HG03108 (cell line): ENCODE measurements at regions not wholly inside any gene's neighbourhood (a gene's known extent, or its start where the extent isn't known, plus 50 kb on each side); places are given as distances from the start of the nearest gene placed in this dataset.

Source experiments
- ATAC-seq: cut with Tn5 transposase; IDR thresholded peaks from one replicate; pipeline ENCODE4 v1.9.1; 2021; ENCODE audit warnings: moderate library complexity; ENCODE audit not compliant: unreplicated experiment

DNA sequence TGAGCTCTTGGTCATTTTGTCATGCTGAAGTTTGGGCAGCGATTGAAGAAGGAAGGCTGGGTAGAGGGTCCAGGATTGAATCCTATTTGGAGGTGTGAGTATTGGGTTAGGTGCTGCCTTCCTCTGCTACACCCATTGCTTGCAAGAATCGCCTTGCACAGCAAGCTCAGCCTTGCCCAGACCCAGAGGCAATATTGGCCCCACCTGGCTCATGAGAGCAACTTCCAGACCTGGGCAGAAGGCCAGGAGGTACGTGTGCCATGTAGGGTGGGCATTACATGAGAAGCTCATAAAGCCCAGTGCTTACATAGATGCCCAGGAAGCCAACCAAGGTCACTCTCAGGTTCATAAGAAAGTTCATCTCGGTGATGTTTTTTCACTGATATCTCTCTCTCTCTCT lies 718.0 kb downstream of the EFNB2 start:
- no peak for ATAC-seq

DNA sequence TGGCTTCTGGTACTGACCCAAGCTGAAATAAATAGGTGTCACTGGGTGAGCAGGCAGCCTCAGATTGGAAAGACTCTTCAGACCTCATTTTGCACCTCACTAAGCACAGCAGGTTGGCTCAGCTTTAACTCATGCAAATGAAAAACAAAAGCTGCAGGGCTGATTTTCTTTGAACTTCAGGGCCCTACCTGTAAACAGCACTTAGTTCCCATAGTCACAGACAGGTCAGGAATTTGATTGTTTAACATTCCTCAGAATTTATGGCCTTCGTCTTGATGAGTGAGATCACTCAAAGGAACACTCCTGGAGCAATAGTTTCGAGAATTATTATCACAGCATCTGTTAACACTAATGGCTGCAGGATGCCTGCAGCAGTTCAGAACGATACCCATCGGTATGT lies 718.5 kb downstream of the EFNB2 start:
- ATAC-seq, result no peak

DNA sequence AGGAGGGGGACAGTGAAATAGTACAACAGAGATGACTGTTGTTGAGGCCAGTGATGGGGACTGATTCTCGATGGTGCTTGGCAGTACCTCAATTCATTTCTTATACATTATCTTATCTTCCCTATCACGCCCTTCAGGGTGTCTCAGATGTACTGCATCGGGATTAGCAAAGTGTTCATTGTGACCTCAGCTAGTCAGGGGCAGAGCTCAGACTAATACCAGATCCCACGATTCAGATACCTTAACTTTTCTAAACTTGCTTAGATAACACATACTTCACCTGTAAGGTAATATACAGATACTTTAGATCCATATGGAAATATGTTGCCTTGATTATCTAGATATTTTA lies 720.6 kb downstream of the EFNB2 start:
- ATAC-seq, result no peak

DNA sequence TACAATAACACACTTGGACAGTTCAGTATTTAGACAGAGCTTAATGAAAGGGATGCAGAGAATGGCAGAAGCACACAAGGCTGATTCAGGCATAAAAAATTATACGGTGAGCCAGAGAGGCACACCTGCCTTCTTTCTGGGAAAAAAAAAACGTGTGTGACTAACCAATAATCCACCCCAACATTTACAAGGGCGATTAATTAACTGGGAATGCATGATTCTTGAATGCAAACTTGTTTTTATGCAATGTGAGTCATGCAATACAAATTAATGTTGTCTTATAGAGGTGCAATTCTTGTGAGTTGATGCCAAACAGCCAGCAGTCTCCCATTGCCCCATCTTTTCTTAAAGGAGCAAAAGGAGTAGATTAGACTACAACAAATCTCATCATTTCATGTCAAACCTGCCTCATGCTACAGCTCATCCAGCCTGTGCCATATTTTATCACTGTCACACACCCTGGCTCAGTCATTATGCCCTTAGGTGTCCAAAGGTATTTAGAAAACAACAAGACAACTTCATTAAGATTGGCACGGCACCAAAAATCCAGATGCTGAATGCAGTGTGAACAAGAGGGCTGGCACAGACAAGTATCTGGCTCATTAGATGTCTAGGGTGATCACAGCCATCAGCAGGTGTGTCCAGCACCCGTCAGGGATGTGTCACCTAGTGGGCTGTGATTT lies 721.1 kb downstream of the EFNB2 start:
- ATAC-seq, result no peak

DNA sequence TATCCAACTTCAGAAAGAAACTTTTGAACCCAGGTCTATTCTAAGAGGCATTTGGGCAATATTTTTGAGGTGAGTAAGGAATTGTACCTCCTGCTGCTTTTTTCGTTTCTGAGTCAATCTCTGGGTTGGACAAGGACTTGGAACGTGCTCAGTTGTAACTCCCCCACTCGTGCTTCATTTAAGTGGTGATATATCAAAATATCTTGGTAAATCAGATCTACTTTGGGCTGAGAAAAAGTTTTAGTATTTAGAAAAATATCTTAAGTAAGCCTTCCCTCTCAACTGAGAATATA lies 728.9 kb downstream of the EFNB2 start:
- ATAC-seq, result no peak

DNA sequence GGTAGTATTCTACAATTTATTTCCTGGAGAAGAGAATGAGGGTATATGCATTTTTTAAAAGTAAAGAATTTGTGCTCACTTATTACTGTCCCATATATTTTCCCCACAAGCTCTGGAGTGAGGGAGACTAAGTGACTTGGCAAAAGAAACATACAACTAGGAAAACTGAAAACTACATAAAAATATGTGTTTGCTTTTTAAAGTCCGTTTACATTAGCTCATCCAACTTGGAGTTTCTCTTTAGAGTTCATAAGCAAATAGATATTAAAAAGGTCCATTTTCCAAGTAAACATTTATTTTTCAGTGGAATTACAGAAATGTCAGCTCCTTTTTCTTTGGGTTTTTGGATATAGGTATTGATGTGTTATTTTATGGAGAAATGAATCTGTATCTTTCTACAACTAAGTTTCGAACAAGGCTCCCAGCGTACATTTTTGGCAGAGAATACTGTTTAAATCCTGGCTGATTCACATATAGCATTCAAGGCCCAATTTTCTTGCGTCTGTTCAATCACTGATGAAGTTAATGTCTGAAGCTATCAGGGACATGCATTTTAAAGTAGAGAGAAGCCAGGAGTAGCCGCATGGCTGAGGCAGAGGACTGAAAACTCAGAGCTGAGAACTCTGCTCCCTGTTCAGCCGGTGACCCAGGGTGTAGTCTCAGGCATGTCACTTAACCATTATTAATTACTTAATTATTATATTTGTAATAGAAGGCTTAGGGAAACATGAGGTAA lies 729.4 kb downstream of the EFNB2 start:
- no peak for ATAC-seq

DNA sequence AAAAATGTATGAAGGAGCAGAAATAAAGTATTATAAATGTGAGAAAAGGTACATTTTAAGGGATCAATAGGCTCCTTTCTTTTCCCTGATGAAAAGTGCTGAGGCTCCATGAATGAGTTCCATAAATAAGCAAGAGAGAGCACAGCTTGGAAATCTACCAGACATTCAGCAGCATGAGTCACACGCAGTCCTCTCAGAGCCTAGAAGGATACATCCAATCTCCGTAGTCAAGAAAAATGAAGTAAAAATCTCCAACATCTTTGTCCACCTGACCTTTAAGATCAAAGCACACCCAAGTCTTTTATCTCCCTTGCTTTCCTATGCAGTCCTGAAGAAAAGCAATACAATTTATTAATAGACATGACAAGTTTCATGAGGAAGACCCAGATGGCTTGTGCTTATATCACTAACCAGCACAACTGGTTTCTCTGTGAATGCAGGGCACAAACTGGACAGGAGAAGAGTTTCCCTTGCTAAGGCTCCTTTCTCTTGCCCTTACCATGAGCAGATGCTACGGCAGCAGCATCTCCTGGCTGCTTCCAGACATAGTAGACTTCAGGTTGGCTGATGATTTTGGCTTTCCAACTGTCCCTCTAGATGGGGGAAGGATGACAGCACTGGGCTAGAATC lies 730.8 kb downstream of the EFNB2 start:
- ATAC-seq, result no peak

DNA sequence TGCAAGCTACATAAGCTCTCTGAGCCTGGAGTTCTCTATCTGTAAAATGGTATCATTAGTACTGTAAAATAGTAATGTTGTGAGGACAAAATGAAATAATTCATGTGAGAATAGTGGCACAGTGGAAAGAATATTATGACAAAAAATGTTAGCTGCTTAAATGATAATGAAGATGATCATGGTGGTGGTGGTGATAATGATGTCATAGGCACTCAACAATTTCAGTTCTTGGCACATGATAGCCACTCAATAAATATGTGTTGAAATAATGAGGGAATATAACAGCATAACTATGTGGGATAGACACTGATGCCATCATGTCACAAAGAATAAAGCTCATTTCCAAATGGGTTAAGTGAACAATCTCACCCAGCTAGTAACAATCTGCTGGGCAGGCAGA lies 736.3 kb downstream of the EFNB2 start:
- ATAC-seq, result no peak

DNA sequence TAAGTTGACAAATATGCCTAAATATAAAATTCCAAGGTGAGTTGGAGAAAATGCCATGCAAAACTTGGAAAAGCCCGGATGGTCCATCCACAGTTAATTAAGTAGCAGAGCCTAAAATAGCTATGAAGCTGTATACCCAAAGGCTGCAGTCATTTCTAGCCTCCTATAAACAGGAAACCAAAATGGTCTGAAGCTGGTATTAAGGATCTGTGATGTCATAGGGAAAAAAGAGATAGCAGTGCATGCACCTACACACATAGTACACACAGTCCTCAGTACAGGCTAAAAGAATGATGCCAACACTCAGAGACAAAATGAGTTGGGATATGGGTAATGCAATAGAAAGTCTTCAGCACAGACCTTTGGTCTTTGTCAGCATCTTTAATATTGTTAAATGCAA lies 736.9 kb downstream of the EFNB2 start:
- ATAC-seq, result no peak

DNA sequence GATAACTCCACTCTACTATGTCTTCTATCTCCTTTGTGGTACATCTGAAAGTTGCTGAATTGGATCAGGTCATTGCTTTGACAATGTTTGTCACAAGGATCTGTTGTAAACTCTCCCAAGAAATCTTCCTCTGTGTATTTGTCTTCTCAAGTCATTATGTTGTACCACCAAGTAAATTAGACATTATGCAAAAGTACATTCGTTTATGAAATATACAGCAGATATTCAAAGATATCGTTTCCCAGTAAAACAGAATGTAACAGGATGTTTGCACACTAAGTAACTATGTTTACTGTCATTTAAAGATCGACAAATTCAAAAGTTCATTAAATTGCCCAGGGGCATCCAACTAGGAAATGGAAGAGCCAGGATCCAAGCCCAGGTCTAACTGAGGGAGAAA lies 739.4 kb downstream of the EFNB2 start:
- no peak for ATAC-seq

DNA sequence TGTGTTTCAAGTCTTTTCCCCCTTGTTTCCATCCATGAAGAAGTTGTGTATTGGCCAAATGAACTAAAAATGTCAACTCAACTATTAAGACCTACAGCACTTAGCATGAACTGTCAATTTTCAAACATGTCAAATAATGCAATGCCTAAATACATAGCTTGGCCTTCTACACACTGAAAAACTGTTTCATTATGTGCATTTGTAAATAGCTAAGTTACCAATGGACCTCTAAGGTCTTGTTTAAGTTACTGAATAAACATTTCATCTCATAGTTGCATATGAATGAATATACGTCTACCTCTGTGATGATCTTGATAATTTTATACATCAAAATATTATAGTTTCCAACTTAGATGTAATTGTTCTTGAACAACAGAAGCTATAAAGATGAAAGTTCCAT lies 744.5 kb downstream of the EFNB2 start:
- no peak for ATAC-seq

DNA sequence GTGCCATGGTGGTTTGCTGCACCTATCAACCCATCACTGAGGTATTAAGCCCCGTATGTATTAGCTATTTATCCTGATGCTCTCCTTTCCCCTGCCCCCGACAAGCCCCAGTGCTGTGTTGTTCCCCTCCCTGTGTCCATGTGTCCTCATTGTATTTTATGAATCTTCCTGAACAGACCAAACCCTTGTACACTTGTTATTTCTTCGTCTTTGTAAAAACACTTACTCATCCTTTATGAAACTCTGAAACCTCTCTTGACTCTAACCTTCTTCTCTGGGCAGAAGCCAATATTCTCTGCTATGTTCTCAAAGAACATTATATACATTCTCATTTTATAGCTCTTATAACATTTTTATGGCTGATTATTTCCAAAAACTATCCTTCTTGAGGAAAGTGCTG lies 746.9 kb downstream of the EFNB2 start:
- no peak for ATAC-seq

DNA sequence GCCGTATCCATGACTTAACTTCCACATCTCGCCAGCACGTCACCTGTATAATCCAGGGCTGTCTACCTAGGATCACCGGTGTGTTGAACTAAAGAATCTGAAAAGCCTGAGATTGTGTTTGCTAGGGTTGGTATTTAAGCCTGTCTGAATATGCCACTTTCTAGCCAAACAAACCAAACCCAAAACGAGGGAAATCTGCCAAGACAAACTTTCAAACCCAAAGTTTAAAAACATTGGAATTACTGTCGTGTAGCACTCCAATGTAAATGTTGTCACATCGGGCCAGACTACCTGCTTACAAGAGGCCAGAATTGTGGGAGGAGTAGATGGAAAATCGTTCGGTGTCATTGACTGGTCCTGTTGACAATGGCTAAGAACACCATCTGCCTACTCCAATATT lies 747.8 kb downstream of the EFNB2 start:
- no peak for ATAC-seq

DNA sequence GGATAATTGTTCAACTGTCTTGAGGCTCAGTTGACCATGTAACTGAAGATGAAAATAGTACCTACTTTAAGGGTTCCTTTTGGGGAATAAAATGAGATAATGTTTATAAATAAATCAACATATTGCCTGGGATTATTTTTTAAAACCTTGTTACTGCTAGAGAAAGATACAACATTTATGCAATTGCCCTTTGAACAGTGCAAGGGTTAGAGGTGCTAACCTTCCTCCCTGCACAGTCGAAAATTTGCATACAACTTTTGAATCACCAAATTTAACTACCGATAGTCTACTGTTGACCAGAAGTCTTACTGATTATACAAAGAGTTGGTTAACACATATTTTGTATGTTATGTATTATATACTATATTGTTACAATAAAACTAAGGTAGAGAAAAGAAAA lies 750.0 kb downstream of the EFNB2 start:
- ATAC-seq, result no peak

DNA sequence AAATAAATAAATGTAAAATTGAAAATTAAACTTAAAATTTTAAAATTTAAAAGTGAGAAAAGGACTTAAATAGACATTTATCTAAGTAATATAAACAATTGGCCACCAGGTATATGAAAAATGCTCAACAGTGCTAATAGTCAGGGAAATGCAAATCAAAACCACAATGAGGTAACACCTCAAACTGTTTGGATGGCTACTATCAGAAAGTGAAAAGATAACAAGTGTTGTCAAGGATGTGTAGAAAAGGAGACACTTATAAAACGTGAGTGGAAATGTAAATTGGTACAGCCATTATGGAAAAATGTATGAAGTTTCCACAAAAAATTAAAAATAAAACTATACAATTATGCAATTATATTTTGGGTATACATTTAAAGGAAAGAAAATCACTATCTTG lies 752.2 kb downstream of the EFNB2 start:
- no peak for ATAC-seq

DNA sequence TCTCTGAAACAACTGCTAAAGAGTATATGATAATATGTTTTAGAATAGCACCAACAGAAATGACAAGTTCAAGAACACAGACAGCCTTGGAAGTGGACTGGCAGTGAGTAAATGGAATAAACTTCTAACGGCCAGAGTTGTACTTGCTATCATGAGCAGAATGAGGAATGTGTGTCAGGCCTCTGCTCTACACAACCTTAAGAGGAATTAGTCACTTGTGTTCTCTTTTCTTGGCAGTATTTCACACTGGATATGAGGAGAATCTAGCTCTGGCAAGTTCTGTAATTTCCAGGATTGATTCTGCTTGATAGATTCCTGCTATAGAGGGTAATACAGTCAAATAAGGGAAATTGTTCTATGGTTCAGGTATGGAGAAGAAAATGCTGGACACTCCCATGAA lies 757.3 kb downstream of the EFNB2 start:
- no peak for ATAC-seq

DNA sequence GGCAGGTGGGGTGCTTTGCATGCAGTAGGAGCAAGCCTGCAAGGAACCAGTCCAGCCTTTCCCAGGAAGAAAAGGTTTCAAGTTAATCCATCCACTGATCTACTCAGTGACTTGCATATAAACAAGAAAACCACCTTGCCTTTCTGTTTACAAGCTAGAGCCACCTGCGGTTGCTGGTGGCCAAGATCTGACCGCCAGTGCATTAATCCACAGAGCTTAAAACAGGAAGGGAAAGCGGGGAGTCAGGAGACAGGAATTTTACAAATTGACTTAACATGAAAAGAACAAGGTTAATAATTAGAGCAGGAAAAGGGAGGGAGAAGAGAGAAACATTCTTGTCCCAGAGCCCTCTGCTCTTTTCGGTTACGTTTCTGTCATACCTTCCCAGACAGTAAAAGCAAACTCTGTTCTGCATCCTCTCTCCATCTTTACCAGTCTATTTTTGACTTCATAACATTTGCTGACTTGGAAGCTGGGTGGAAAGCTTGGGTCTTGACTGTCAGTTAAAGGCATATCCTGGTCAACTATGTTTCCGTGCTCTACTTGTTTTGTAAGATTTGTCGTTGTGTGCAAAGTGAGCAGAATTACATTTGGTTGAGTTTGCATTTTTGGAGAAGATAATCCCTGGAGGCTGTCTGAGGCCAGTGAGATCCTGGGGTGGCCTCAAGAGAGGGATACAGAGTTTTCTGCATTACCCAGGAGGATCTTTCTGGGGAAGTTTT lies 760.6 kb downstream of the EFNB2 start:
- ATAC-seq, result no peak

DNA sequence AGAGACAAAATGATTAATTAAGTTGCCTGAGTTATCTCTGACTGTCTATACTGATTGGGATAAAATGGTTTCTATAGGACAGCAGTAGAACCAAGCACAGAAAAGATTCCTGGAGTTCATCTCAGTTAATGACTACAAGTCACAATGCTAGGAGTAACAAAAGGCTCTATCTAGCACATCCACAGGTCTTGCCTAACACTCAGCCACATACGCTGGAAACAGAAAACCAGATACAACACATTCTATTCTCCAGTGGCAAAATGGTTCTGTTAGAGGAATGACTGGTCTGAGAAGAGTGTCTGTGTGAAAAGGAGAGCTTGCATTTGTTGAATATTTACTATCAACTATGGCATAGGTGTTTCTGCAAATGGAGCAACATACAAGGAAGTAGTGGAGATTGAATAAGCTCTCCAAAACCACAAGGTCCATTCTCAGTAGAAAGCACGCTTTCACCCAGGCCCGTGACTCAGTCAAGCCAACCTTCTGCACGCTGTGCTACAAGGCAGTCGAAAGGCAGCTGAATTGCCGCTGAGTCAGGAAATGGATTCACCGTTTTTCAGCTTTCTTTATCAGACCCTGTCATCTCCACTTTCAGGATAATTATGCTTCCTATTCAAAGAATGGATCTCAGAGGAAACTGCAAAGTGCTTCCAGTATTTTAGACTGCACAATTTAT lies 761.5 kb downstream of the EFNB2 start:
- ATAC-seq, result no peak

DNA sequence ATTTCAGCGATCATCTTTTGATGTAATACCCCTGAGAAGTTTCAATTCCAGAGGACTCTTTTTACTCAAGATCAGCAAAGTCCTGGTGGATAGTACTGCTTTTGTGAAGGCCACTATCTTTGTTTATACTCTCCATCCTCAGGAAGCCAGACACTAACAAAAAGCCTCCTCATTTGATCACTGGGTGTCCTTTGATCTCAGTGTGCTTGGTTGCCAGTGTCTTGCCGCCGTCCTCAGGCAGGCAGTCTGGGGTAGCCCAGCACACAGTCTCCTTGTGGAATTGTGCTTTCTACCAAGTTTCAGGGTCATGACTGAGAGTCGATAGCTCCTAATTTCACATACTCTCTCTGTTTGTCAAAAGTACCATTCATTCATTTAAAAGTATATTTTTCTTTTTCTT lies 762.2 kb downstream of the EFNB2 start:
- no peak for ATAC-seq

DNA sequence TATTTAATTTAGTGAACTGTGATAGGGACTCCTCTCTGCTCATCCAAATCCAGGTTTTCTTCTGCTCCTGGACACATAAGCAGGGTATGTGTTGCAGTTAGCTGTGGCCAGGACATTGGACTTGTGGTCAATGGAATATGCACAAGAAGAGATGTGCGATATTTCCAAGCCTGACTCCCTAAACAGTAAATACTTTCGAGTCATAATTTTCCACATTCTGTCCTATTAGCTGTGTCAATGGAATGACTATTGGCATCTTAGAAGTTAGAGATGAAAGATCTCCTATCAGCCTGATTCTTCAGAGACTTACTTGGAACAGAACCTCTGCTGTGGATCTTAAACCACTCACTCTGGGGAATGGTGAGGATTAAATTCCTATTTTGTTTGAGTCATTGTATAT lies 771.0 kb downstream of the EFNB2 start:
- ATAC-seq, result no peak

DNA sequence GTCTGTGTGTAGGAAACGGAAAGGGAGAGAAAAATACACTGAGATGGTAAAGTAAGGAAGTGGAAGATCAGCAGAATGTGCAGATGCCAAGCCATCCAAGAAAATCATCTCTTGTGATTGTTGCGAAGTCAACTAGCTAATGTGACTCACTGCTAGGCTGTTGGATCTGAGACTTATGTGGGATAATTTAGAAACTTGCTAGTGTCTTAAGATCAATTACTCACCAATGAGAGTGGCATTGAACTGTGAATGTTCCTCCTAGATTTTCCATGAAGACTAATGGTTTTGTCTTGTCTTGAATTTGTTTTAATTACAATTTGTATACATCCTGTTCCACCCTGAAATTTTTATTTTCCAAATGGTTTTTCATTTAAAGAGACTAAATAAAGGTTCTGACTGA lies 771.6 kb downstream of the EFNB2 start:
- no peak for ATAC-seq

DNA sequence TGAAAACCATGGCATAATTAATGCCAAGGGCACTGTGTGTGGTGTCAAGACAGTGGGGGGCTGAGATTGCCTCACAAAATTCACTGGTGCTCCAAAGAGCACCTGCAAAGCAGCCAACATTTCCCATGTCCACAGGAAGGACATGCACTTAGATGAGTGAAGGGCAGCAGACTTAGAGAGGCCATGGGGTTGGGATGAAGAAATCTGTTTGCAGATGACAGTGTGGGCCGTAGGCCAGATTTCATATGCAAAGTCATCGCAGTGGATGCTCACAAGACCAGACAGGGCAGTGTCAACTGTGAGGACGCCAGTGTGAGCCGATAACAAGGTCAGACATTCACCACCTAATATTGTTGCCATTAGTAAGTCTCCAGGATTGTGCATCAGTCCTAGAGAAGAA lies 773.4 kb downstream of the EFNB2 start:
- ATAC-seq, result no peak
